LoVo (cell line): ENCODE measurements at regions not wholly inside any gene's neighbourhood (a gene's known extent, or its start where the extent isn't known, plus 50 kb on each side); places are given as distances from the start of the nearest gene placed in this dataset.

ENCODE experiments used
- DNase-seq: peaks from one replicate; pipeline ENCODE4 v3.0.0-alpha.2; 2016; ENCODE audit warnings: low spot score

- DNase-seq, result no peak
Measured at GRCh38 chr7:73964786-73965185, 63.2 kb upstream of the ELN start.

GRCh38 chr7:73966062-73966940 lies 61.7 kb upstream of the ELN start:
- no peak for DNase-seq

- no peak for DNase-seq
Measured at GRCh38 chr7:73966941-73967831, 60.8 kb upstream of the ELN start.

- no peak for DNase-seq
Measured at GRCh38 chr7:73967832-73968290, 60.1 kb upstream of the ELN start.

GRCh38 chr7:73968487-73968886 lies 59.5 kb upstream of the ELN start:
- DNase-seq, result no peak

GRCh38 chr7:73969991-73970390 lies 58.0 kb upstream of the ELN start:
- no peak for DNase-seq

- no peak for DNase-seq
Measured at GRCh38 chr7:73970801-73971229, 57.2 kb upstream of the ELN start.

GRCh38 chr7:73971322-73971703 lies 56.7 kb upstream of the ELN start:
- DNase-seq, result no peak

- DNase-seq, result no peak
Measured at GRCh38 chr7:73971704-73972341, 56.1 kb upstream of the ELN start.

- no peak for DNase-seq
Measured at GRCh38 chr7:73972614-73973013, 55.4 kb upstream of the ELN start.

GRCh38 chr7:73973091-73973490 lies 54.9 kb upstream of the ELN start:
- DNase-seq, result no peak

- DNase-seq, result no peak
Measured at GRCh38 chr7:73974101-73974947, 53.6 kb upstream of the ELN start.

GRCh38 chr7:73974948-73975926 lies 52.7 kb upstream of the ELN start:
- no peak for DNase-seq

GRCh38 chr7:73976761-73977618 lies 51.0 kb upstream of the ELN start:
- no peak for DNase-seq

GRCh38 chr7:73977619-73978618 lies 50.1 kb upstream of the ELN start:
- DNase-seq, result no peak
